BLaER1 (cell line): ENCODE measurements at regions not wholly inside any gene's neighbourhood (a gene's known extent, or its start where the extent isn't known, plus 50 kb on each side); places are given as distances from the start of the nearest gene placed in this dataset.

Experiments
- H3K27ac ChIP-seq: shearing (Covaris generic); formaldehyde crosslinking; 2 replicates; pipeline ENCODE4 v1.8.1; 2022
- H3K27me3 ChIP-seq: shearing (Covaris generic); formaldehyde crosslinking; 2 replicates; pipeline ENCODE4 v1.8.1; 2022
- H3K36me3 ChIP-seq: shearing (Covaris generic); formaldehyde crosslinking; 2 replicates; pipeline ENCODE4 v1.8.1; 2022
- H3K4me1 ChIP-seq: shearing (Covaris generic); formaldehyde crosslinking; 2 replicates; pipeline ENCODE4 v1.8.1; 2022
- H3K4me2 ChIP-seq: shearing (Covaris generic); formaldehyde crosslinking; 2 replicates; pipeline ENCODE4 v1.8.1; 2022
- H3K4me3 ChIP-seq: shearing (Covaris generic); formaldehyde crosslinking; 2 replicates; pipeline ENCODE4 v1.8.1; 2022
- H3K9ac ChIP-seq: shearing (Covaris generic); formaldehyde crosslinking; 2 replicates; pipeline ENCODE4 v1.8.1; 2022
- H3K9me3 ChIP-seq: shearing (Covaris generic); formaldehyde crosslinking; 2 replicates; pipeline ENCODE4 v1.8.1; 2022
- H4K20me1 ChIP-seq: shearing (Covaris generic); formaldehyde crosslinking; 2 replicates; pipeline ENCODE4 v1.8.1; 2022
- Cebpa-rat ChIP-seq: shearing (Covaris generic); IDR thresholded peaks from 2 replicates; pipeline ENCODE4 v1.8.1; 2022

GRCh38 chr1:88168126-88168525 lies 515.9 kb upstream of the PKN2 start:
- H3K9ac ChIP-seq = no peak overlapping the region
- H4K20me1 ChIP-seq = no peaks in the 10 kb centered on the region
- H3K27me3 ChIP-seq = no peaks in the 10 kb centered on the region
- no peak overlapping the region for H3K27ac ChIP-seq
- no peaks in the 10 kb centered on the region for H3K4me1 ChIP-seq
- H3K4me2 ChIP-seq = no peak overlapping the region
- no peaks in the 10 kb centered on the region for H3K36me3 ChIP-seq
- TF ChIP-seq Cebpa-rat = no peak
- no peak overlapping the region for H3K4me3 ChIP-seq
- H3K9me3 ChIP-seq = no peaks in the 10 kb centered on the region

GRCh38 chr1:88169139-88169538 lies 514.9 kb upstream of the PKN2 start:
- Histone ChIP-seq H3K36me3 (no peaks in the 10 kb centered on the region), H3K27ac (no peak overlapping the region), H3K4me2 (no peak overlapping the region), H3K4me3 (no peak overlapping the region), H3K4me1 (no peaks in the 10 kb centered on the region), H3K27me3 (no peaks in the 10 kb centered on the region), H3K9me3 (no peaks in the 10 kb centered on the region), H4K20me1 (no peaks in the 10 kb centered on the region), H3K9ac (no peak overlapping the region)
- no peak for TF ChIP-seq Cebpa-rat

GRCh38 chr1:88169939-88170338 lies 514.1 kb upstream of the PKN2 start:
- Histone ChIP-seq H3K4me3 (no peak overlapping the region), H3K36me3 (no peaks in the 10 kb centered on the region), H3K4me2 (no peak overlapping the region), H3K27me3 (no peaks in the 10 kb centered on the region), H3K27ac (no peak overlapping the region), H4K20me1 (no peaks in the 10 kb centered on the region), H3K9me3 (no peaks in the 10 kb centered on the region), H3K4me1 (no peaks in the 10 kb centered on the region), H3K9ac (no peak overlapping the region)
- TF ChIP-seq Cebpa-rat = no peak

- Histone ChIP-seq H3K9me3 (no peaks in the 10 kb centered on the region), H4K20me1 (no peaks in the 10 kb centered on the region), H3K27ac (no peak overlapping the region), H3K4me3 (no peak overlapping the region), H3K27me3 (no peaks in the 10 kb centered on the region), H3K9ac (no peak overlapping the region), H3K36me3 (no peaks in the 10 kb centered on the region), H3K4me2 (no peak overlapping the region), H3K4me1 (no peaks in the 10 kb centered on the region)
- TF ChIP-seq Cebpa-rat = no peak
These were observed 508.9 kb upstream of the PKN2 start for GRCh38 chr1:88175120-88175630.

- Histone ChIP-seq H3K9ac (no peak overlapping the region), H3K4me3 (no peak overlapping the region), H3K27me3 (no peaks in the 10 kb centered on the region), H4K20me1 (no peaks in the 10 kb centered on the region), H3K9me3 (no peaks in the 10 kb centered on the region), H3K36me3 (no peaks in the 10 kb centered on the region), H3K4me1 (no peaks in the 10 kb centered on the region), H3K27ac (no peak overlapping the region), H3K4me2 (no peak overlapping the region)
- no peak for TF ChIP-seq Cebpa-rat
These were observed 508.3 kb upstream of the PKN2 start for GRCh38 chr1:88175631-88176226.

GRCh38 chr1:88179943-88180342 lies 504.1 kb upstream of the PKN2 start:
- Histone ChIP-seq H3K4me1 (no peaks in the 10 kb centered on the region), H3K9me3 (no peaks in the 10 kb centered on the region), H3K4me3 (no peak overlapping the region), H3K27me3 (no peaks in the 10 kb centered on the region), H3K36me3 (no peaks in the 10 kb centered on the region), H3K9ac (no peak overlapping the region), H3K4me2 (no peak overlapping the region), H3K27ac (no peak overlapping the region), H4K20me1 (no peaks in the 10 kb centered on the region)
- no peak for TF ChIP-seq Cebpa-rat

GRCh38 chr1:88180449-88181108 lies 503.5 kb upstream of the PKN2 start:
- no peak overlapping the region for H3K9ac ChIP-seq
- H3K4me3 ChIP-seq = no peak overlapping the region
- H3K4me2 ChIP-seq = no peak overlapping the region
- H3K27ac ChIP-seq = no peak overlapping the region
- no peaks in the 10 kb centered on the region for H3K36me3 ChIP-seq
- H3K4me1 ChIP-seq = no peaks in the 10 kb centered on the region
- H4K20me1 ChIP-seq = no peaks in the 10 kb centered on the region
- no peaks in the 10 kb centered on the region for H3K9me3 ChIP-seq
- H3K27me3 ChIP-seq = no peaks in the 10 kb centered on the region
- no peak for TF ChIP-seq Cebpa-rat

- no peaks in the 10 kb centered on the region for H3K9me3 ChIP-seq
- H3K27ac ChIP-seq = no peak overlapping the region
- H3K4me1 ChIP-seq = peaks cover 9% of the 10 kb centered on the region
- no peaks in the 10 kb centered on the region for H3K27me3 ChIP-seq
- H3K36me3 ChIP-seq = no peaks in the 10 kb centered on the region
- H3K9ac ChIP-seq = no peak overlapping the region
- no peak overlapping the region for H3K4me2 ChIP-seq
- no peak for TF ChIP-seq Cebpa-rat
- H4K20me1 ChIP-seq = no peaks in the 10 kb centered on the region
- H3K4me3 ChIP-seq = no peak overlapping the region
These were observed 497.2 kb upstream of the PKN2 start for GRCh38 chr1:88186911-88187310.

GRCh38 chr1:88188038-88188437 lies 496.0 kb upstream of the PKN2 start:
- Histone ChIP-seq H3K27ac (no peak overlapping the region), H3K4me1 (peaks cover 14% of the 10 kb centered on the region), H3K9me3 (no peaks in the 10 kb centered on the region), H3K4me2 (no peak overlapping the region), H4K20me1 (no peaks in the 10 kb centered on the region), H3K9ac (no peak overlapping the region), H3K36me3 (no peaks in the 10 kb centered on the region), H3K4me3 (no peak overlapping the region), H3K27me3 (no peaks in the 10 kb centered on the region)
- TF ChIP-seq Cebpa-rat = no peak

GRCh38 chr1:88189525-88189924 lies 494.5 kb upstream of the PKN2 start:
- H3K9ac ChIP-seq = no peak overlapping the region
- no peaks in the 10 kb centered on the region for H4K20me1 ChIP-seq
- H3K27ac ChIP-seq = no peak overlapping the region
- H3K4me3 ChIP-seq = no peak overlapping the region
- H3K4me2 ChIP-seq = no peak overlapping the region
- no peaks in the 10 kb centered on the region for H3K36me3 ChIP-seq
- no peaks in the 10 kb centered on the region for H3K9me3 ChIP-seq
- no peaks in the 10 kb centered on the region for H3K27me3 ChIP-seq
- peaks cover 14% of the 10 kb centered on the region for H3K4me1 ChIP-seq
- no peak for TF ChIP-seq Cebpa-rat
